Peyer's patch (tissue), 4 donors: ENCODE measurements at regions not wholly inside any gene's neighbourhood (a gene's known extent, or its start where the extent isn't known, plus 50 kb on each side); places are given as distances from the start of the nearest gene placed in this dataset.
"Not testable (repeated sequence)": the region's sequence is repeated elsewhere in the genome, so short reads cannot be mapped to it uniquely, and the experiment has no call there.

Source experiments
- DNase-seq, 3 donors: peaks; one replicate each; pipeline ENCODE4 v3.0.0-alpha.2; 2017 to 2019
- H3K27ac ChIP-seq, 4 donors: fragments of 200-600 bp; sonication (generic); one replicate each; pipeline ENCODE4 v1.5.1; 2016 to 2019
- H3K27me3 ChIP-seq, 2 donors: fragments of 200-600 bp; sonication (generic); one replicate each; pipeline ENCODE4 v1.5.1; 2019
- H3K36me3 ChIP-seq, 3 donors: fragments of 200-600 bp; sonication (generic); one replicate each; pipeline ENCODE4 v1.5.1; 2016 to 2019
- H3K4me1 ChIP-seq, 4 donors: fragments of 200-600 bp; sonication (generic); one replicate each; pipeline ENCODE4 v1.5.1; 2016 to 2019
- H3K4me3 ChIP-seq, 4 donors: fragments of 200-600 bp; sonication (generic); 1 replicate in 3 of 4; 2 replicates in 1 of 4; pipeline ENCODE4 v1.5.1; 2016 to 2019; ENCODE audit warnings: mild to moderate bottlenecking in 1 of 4
- H3K9me3 ChIP-seq, 4 donors: fragments of 200-600 bp; sonication (generic); one replicate each; pipeline ENCODE4 v1.5.1; 2016 to 2019; ENCODE audit warnings: mild to moderate bottlenecking in 1 of 4
- TF ChIP-seq, protein P1 (sequence below), 6 experiments: fragments of 450-650 bp in 4 of 6; fragments of 200-600 bp in 2 of 6; sonication (generic) in 1 of 6; IDR thresholded peaks; one replicate each; pipeline ENCODE4 v1.5.1; 2017 to 2019; ENCODE audit warnings: antibody characterized with exemption in 6 of 6, mild to moderate bottlenecking in 3 of 6, moderate library complexity in 1 of 6

DNA sequence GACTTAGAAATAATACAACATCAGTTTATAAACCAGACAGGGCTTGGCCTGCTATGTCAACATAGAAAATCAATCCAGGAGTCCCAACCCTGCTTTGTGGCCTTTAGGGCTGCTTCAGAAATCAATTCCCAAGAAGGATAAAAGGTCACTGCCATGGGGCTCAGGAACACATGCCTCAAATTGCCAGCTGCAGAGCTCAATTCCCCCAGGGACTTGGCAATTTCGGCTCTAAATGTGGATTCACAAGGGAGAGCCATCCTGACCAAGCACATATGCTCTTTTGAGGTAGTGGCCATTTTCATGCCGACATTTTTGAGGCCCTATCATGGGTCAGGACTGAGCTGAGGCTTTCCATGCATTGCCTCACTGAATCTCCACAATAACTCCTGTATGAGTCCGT lies 97.5 kb downstream of the SPDYE17 start:
- H3K9me3 ChIP-seq, H3K27ac ChIP-seq, H3K36me3 ChIP-seq, DNase-seq, H3K4me1 ChIP-seq, H3K27me3 ChIP-seq, H3K4me3 ChIP-seq: not testable (repeated sequence)

DNA sequence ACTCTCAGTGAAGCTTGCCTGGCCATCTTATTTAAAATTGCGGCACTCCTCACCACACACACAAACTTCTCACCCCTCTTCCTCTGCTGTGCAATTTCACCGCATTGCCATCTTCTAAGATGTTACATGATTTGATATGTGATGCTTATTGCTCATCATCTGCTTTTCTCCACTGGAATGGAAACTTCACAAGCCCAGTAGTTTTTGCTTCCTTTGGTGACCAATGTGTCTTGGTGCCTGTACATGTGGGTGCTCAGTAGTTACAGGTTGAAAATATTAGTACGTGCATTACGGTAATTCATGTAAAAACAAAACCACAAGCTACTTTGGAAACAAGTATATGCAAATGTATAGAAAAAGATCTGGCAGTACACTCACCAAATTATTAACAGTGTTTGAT lies 99.2 kb downstream of the SPDYE17 start:
- DNase-seq, H3K4me1 ChIP-seq, H3K36me3 ChIP-seq, H3K4me3 ChIP-seq, H3K27me3 ChIP-seq, H3K27ac ChIP-seq, H3K9me3 ChIP-seq: not testable (repeated sequence)

DNA sequence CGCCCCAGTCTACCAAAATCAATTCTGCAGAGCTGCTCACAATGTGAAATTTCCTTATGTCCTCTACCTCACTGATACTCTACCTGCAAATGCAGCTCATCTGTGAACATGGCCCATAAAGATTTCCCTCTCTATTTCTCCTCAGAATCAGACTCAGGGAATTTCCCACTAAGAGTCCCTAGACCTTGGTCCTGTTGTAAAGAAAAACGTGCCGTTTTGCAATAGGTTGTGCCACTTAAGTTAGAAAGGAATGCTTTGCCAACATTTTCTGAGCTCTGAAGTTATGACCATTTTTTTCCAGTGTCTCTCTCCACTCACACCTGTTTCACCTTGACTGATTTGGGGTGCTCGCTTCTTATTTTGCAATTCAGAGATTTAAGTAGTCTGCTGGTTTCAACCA lies 100.7 kb downstream of the SPDYE17 start:
- H3K4me3 ChIP-seq, DNase-seq, H3K36me3 ChIP-seq, H3K27ac ChIP-seq, H3K9me3 ChIP-seq, H3K4me1 ChIP-seq, H3K27me3 ChIP-seq: not testable (repeated sequence)

DNA sequence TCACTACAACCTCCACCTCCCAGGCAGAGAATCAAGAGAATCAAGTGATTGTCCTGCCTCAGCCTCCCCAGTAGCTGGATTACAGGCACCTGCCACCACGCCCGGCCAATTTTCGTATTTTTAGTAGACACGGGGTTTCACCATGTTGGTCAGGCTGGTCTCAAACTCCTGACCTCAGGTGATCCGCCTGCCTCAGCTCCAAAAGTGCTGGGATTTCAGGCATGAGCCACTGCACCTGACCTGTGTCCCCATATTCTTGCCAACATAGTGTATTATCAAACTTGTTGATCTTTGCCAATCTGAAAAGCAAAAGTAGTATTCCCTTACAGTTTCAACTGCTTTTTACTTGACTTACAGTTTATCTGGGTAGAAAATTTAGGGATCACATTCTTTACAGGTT lies 101.7 kb downstream of the SPDYE17 start:
- H3K4me1 ChIP-seq, DNase-seq, H3K4me3 ChIP-seq, H3K27me3 ChIP-seq, H3K27ac ChIP-seq, H3K9me3 ChIP-seq, H3K36me3 ChIP-seq: not testable (repeated sequence)

DNA sequence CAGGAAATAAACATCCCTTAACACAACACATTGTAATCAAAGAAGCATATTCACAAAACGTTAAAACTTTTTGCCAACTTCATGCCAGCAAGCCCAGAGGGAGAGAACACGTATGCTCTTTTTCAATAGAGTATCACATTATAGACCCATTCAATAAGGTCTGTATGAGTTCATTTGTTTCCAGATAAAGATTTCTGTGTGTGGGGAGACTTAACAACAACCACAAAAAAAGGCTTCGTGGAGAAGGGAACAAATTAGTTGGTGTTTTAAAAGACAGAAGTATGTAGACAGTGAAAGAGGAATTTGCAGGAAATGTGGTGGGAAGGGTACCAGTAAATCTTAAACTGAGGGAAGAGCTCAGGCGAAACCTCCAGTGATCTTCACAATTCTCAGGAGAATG lies 103.4 kb downstream of the SPDYE17 start:
- not testable (repeated sequence) for H3K27ac ChIP-seq, H3K36me3 ChIP-seq, H3K4me3 ChIP-seq, H3K27me3 ChIP-seq, H3K4me1 ChIP-seq, DNase-seq, H3K9me3 ChIP-seq

DNA sequence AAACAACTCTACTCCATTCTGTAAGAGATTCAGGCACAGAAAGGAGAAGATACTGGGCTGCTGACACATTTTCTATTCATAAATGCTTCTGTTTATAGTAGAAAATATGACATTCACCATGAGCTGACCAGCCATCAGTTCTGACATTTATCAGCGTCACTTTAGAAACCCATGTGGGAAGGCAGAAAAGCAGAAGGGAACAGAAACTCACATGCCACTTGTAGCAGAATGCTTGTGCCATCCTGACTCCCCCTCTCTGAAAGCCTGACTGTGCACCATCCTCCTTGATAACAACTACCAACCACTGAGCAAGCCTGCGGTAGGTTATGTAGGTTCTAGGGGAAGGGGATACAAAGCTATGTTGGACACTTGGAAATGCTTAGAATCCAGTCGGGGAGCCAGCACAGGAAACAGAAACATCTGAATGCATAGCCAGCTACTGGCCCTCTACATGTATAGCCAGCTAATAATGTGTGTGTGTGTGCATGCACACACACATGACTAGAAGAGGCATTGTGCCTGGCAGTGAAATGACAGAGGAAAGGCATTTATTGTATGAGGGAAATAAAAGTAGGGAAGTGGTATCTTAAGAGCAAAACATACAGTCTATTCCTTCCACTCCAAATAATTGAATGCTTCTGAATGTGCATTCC lies 104.3 kb downstream of the SPDYE17 start:
- H3K4me1 ChIP-seq, H3K9me3 ChIP-seq, H3K27me3 ChIP-seq, DNase-seq, H3K4me3 ChIP-seq, H3K27ac ChIP-seq, H3K36me3 ChIP-seq: not testable (repeated sequence)

DNA sequence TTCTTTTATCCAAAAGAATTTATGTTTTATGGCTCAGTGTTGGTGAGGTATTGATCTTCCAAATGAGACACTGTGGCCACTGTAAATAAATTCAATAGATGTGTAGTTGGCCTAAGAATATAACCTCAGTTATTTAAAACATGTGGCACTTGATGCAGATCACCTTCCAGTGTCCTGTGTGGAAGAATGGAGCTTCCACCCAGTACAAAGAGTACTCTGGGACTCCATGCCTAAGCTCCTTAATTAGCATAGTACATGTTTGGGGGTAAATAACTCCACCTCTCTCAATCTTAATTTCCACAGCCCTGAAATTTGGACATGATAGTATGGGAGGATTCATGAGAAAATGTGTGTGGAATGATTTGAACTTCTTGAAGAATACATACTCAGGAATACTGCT lies 105.7 kb downstream of the SPDYE17 start:
- not testable (repeated sequence) for DNase-seq

DNA sequence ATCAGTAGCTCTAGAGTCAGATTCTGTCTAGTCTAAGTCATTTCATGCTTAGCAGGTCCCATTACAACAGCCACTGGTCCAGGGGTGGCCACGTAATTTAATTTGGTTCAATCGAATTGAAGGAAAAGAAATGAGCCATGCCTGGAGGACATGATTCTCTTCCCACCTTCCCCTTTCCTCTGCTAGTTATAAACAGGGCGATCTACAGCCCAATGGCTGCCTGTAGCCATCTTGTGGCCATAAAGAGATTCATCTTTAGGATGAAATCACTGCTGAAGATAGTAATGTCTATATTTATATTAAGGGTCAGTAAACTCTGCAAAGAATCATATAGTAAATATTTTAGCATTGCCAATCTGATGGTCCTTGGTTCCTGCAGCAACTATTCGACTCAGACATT lies 107.4 kb downstream of the SPDYE17 start:
- H3K27me3 ChIP-seq, H3K4me1 ChIP-seq, H3K4me3 ChIP-seq, H3K9me3 ChIP-seq, H3K36me3 ChIP-seq, H3K27ac ChIP-seq, DNase-seq: not testable (repeated sequence)
- TF ChIP-seq, protein P1, sequence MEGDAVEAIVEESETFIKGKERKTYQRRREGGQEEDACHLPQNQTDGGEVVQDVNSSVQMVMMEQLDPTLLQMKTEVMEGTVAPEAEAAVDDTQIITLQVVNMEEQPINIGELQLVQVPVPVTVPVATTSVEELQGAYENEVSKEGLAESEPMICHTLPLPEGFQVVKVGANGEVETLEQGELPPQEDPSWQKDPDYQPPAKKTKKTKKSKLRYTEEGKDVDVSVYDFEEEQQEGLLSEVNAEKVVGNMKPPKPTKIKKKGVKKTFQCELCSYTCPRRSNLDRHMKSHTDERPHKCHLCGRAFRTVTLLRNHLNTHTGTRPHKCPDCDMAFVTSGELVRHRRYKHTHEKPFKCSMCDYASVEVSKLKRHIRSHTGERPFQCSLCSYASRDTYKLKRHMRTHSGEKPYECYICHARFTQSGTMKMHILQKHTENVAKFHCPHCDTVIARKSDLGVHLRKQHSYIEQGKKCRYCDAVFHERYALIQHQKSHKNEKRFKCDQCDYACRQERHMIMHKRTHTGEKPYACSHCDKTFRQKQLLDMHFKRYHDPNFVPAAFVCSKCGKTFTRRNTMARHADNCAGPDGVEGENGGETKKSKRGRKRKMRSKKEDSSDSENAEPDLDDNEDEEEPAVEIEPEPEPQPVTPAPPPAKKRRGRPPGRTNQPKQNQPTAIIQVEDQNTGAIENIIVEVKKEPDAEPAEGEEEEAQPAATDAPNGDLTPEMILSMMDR (IDR thresholded peaks at IDR 0.05), result peak in 2 of 6 experiments; percentile 40 to 58

More for the DNA sequence above, 105.7 kb downstream of the SPDYE17 start:
- H3K27ac ChIP-seq, H3K9me3 ChIP-seq, H3K36me3 ChIP-seq, H3K4me1 ChIP-seq, H3K4me3 ChIP-seq, H3K27me3 ChIP-seq: not testable (repeated sequence)

DNA sequence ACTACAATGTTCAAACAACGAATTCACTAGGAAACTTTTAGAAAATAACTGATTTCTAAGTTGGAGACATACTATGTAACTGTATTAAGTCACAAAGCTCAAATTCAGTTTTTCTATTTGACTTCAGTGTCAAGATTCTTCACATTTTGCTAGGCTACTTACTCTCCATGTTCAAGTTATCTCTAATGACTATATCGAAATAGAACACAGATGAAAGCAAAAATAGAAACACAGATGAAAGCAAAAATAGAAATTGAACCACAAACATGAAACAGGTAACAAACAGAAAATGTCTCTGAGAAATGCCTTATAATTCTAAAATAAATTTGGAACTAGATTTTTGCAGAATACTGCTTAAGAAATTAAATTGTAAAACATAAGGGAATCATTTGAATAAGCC lies 113.5 kb downstream of the SPDYE17 start:
- not testable (repeated sequence) for H3K9me3 ChIP-seq, H3K4me1 ChIP-seq, H3K4me3 ChIP-seq, H3K36me3 ChIP-seq, DNase-seq, H3K27me3 ChIP-seq, H3K27ac ChIP-seq

DNA sequence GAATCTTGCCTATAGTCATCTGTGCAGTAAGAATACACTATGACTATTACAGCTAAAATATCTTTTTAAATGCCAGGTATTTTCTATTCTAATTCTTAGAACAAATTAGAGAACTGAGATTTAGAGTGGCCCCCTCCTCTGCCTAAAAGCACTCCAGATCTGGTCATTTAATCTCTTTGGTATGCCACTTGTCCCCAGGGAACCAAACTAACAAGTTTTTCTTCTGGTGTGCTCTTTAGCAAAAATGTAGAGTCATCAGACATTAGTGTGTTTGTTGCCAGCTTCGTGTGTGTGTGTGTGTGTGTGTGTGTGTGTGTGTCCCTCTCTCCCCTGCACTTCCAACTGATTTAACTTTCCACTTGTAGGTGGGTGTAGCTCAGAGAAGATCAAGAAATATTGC lies 117.8 kb downstream of the SPDYE17 start:
- H3K27ac ChIP-seq, H3K4me1 ChIP-seq, H3K4me3 ChIP-seq, DNase-seq, H3K27me3 ChIP-seq, H3K36me3 ChIP-seq, H3K9me3 ChIP-seq: not testable (repeated sequence)

DNA sequence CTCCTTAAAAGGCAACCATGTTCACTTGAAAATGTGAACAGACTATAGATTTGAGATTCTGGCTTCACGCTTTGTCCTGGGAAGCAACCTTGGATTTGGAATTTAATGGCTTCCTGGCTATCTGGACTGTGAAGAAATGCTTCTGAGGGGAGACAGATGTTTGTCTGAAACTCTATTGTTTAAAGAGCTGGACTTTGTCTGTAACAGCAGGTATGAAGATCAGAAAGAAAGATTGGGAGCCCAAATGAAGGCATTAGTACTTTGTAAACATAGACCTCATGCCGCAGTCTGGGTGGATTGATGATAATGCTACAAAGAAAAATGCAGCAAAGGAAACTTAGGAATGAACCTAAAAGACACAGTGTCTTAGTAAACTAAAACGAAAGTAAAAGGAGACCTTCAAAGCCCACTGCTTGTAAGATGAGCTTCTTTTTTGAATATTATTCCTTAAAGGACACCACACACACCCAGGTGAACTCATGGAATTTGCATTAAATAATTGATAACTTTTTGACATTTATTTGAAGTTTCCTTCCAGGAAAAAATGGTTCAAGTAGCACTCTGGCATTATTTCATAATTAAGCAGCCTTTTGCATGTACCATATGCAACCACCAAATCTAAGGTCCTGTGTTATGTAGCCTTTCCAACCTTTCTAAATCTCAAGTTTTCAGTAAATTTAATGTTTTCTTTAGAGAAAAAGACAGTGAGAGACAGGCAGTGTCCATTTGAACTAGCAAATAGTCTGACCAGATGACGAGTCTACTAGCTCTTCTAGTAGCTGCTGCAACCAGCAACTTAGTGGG lies 119.9 kb downstream of the SPDYE17 start:
- not testable (repeated sequence) for H3K27me3 ChIP-seq, H3K9me3 ChIP-seq, H3K36me3 ChIP-seq, H3K27ac ChIP-seq, H3K4me3 ChIP-seq, DNase-seq, H3K4me1 ChIP-seq

DNA sequence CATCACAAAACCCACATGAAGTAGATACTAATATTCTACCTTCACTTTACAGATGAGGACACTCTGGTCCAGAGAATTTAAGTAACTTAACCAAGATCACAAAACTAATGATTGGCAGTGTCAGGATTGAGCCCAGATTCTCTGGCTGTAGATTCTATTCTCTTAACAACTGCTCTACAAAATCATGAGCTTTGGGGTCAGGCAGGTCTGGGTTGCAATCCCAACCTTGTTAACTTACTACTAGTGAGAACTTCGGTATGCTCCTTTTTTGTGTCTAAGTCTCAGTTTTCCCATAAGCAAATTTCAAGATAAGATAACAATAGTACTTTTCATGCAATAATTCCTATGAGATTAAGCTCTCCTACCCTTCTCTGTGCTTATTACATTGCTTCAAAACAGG lies 127.5 kb downstream of the SPDYE17 start:
- H3K27ac ChIP-seq, H3K36me3 ChIP-seq, H3K9me3 ChIP-seq, H3K4me3 ChIP-seq, H3K4me1 ChIP-seq, DNase-seq, H3K27me3 ChIP-seq: not testable (repeated sequence)

DNA sequence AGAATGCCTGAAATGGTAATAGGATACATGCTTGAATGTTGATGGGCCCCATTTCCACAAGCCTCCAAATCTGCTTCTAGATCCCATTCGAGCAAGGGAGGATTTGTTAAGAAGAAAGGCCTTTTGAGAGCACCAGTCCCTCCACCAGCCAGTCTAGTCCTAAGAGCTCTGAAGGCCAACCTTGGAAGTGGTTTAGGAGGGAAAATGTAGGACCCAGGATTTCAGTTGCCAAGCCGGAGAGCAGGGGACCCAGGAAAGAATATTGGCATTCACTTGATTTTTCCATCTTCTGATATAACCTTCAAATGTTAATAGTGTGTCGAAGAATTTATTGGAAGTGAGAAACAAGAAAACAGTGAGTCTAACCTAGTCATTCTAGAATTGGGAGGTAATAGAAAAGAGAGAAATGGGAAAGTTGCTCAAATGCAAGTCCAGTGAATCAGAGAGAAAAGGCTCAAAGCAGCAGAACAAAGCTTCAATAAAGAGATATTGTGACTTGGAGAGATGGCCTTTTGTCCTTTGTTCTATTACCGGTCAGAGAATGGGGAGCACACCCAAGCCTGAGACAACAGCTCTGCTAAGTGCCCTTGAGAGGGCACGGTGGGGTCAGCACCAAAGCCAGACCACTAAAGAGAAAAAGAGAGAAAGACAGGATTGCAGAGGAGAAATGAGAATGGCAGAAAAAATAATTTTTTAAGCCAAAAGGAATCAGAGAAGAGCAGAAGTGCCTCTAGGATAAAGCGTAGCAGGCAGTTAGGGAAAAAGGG lies 130.0 kb downstream of the SPDYE17 start:
- not testable (repeated sequence) for H3K27me3 ChIP-seq, H3K4me1 ChIP-seq, H3K36me3 ChIP-seq, DNase-seq, H3K9me3 ChIP-seq, H3K4me3 ChIP-seq, H3K27ac ChIP-seq

DNA sequence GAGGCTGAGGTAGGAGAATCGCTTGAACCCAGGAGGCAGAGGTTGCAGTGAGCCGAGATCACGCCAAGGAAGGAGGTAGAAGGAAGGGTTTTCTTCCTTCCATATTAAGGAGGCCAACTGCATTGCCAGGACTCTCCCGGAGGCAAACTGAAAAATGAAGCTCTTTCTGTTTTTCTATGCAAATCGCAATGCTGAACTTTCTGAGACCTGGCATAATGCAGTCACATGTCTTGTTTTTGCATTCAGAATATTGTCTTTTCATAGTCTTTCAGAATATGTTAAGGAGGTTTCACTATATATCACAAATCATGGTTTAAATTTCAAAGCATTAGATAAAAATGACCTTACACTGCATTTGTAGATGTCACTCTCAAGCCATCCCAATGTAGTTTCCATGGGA lies 133.4 kb downstream of the SPDYE17 start:
- H3K9me3 ChIP-seq, H3K27ac ChIP-seq, H3K4me3 ChIP-seq, H3K36me3 ChIP-seq, H3K4me1 ChIP-seq, H3K27me3 ChIP-seq, DNase-seq: not testable (repeated sequence)
